SHP77 (cell line): ENCODE measurements at regions not wholly inside any gene's neighbourhood (a gene's known extent, or its start where the extent isn't known, plus 50 kb on each side); places are given as distances from the start of the nearest gene placed in this dataset.
"Not testable (repeated sequence)": the region's sequence is repeated elsewhere in the genome, so short reads cannot be mapped to it uniquely, and the experiment has no call there.

Experiments
- DNase-seq, 2 experiments: peaks; one replicate each; lab custom pipeline; 2025; lab: John Stamatoyannopoulos, UW

GRCh38 chr2:106292627-106293026 is 98.5 kb upstream of the UXS1 start:
- DNase-seq: no peak

- no peak for DNase-seq
Observed at GRCh38 chr2:106288873-106289272, 94.8 kb upstream of the UXS1 start.

- DNase-seq: no peak
Observed at GRCh38 chr2:106285237-106285829, 91.2 kb upstream of the UXS1 start.

GRCh38 chr2:106284691-106285202 is 90.6 kb upstream of the UXS1 start:
- DNase-seq: no peak

- no peak for DNase-seq
Observed at GRCh38 chr2:106284255-106284654, 90.2 kb upstream of the UXS1 start.

- DNase-seq: not testable (repeated sequence)
Observed at GRCh38 chr2:106283228-106284152, 89.4 kb upstream of the UXS1 start.

GRCh38 chr2:106282462-106283170 is 88.5 kb upstream of the UXS1 start:
- DNase-seq: no peak

- DNase-seq: not testable (repeated sequence)
Observed at GRCh38 chr2:106281907-106282430, 87.9 kb upstream of the UXS1 start.

- no peak for DNase-seq
Observed at GRCh38 chr2:106280722-106281446, 86.8 kb upstream of the UXS1 start.

- no peak for DNase-seq
Observed at GRCh38 chr2:106280224-106280623, 86.1 kb upstream of the UXS1 start.

- DNase-seq: no peak
Observed at GRCh38 chr2:106278112-106278876, 84.2 kb upstream of the UXS1 start.

GRCh38 chr2:106277426-106277825 is 83.3 kb upstream of the UXS1 start:
- no peak for DNase-seq

- no peak for DNase-seq
Observed at GRCh38 chr2:106275971-106276370, 81.9 kb upstream of the UXS1 start.

GRCh38 chr2:106274668-106275067 is 80.6 kb upstream of the UXS1 start:
- DNase-seq: no peak

GRCh38 chr2:106272216-106272807 is 78.2 kb upstream of the UXS1 start:
- DNase-seq: no peak

- DNase-seq: no peak
Observed at GRCh38 chr2:106270471-106270891, 76.4 kb upstream of the UXS1 start.

- peak; percentile 76 to 82 for DNase-seq
Observed at GRCh38 chr2:106269591-106270291, 75.6 kb upstream of the UXS1 start.

- no peak for DNase-seq
Observed at GRCh38 chr2:106267997-106268396, 73.9 kb upstream of the UXS1 start.

- no peak for DNase-seq
Observed at GRCh38 chr2:106261871-106262321, 67.8 kb upstream of the UXS1 start.

GRCh38 chr2:106258859-106259258 is 64.8 kb upstream of the UXS1 start:
- DNase-seq: not testable (repeated sequence)
